Progenitor cell of endocrine pancreas (in vitro differentiated cells): ENCODE measurements at regions not wholly inside any gene's neighbourhood (a gene's known extent, or its start where the extent isn't known, plus 50 kb on each side); places are given as distances from the start of the nearest gene placed in this dataset.

Experiments
- DNase-seq: peaks from one replicate; pipeline ENCODE4 v3.0.0; 2021; ENCODE audit warnings: low spot score; ENCODE audit not compliant: unreplicated experiment
- H3K27ac Mint-ChIP-seq: 2 replicates; pipeline ENCODE4 v1.8.0; 2021; ENCODE audit warnings: mild to moderate bottlenecking, moderate library complexity, mixed read lengths
- H3K27me3 Mint-ChIP-seq: 2 replicates; pipeline ENCODE4 v1.8.0; 2021; ENCODE audit warnings: mixed read lengths
- H3K36me3 Mint-ChIP-seq: 2 replicates; pipeline ENCODE4 v1.8.0; 2022; ENCODE audit warnings: mixed read lengths; ENCODE audit not compliant: insufficient read depth
- H3K4me1 Mint-ChIP-seq: 2 replicates; pipeline ENCODE4 v1.8.0; 2021; ENCODE audit warnings: low read depth, mixed read lengths
- H3K4me3 Mint-ChIP-seq: 2 replicates; pipeline ENCODE4 v1.8.0; 2021; ENCODE audit warnings: low read depth, mild to moderate bottlenecking, moderate library complexity, mixed read lengths
- H3K9me3 Mint-ChIP-seq: 2 replicates; pipeline ENCODE4 v1.8.0; 2021; ENCODE audit warnings: low read depth, mixed read lengths
- CTCF ChIP-seq: fragments of 200-600 bp; sonication (generic); IDR thresholded peaks from one replicate; pipeline ENCODE4 v1.5.0; 2021; ENCODE audit warnings: antibody characterized with exemption, mild to moderate bottlenecking; ENCODE audit not compliant: unreplicated experiment

GRCh38 chr17:6005939-6006338 lies 64.2 kb upstream of the WSCD1 start:
- DNase-seq = no peak
- Mint-ChIP-seq H3K4me1 (no peaks in the 10 kb centered on the region), H3K27ac (no peak overlapping the region), H3K27me3 (peaks cover 12% of the 10 kb centered on the region), H3K36me3 (no peaks in the 10 kb centered on the region), H3K9me3 (no peaks in the 10 kb centered on the region), H3K4me3 (no peak overlapping the region)
- TF ChIP-seq CTCF = no peak

GRCh38 chr17:6011206-6011605 lies 59.0 kb upstream of the WSCD1 start:
- H3K9me3 Mint-ChIP-seq = peaks cover 3% of the 10 kb centered on the region
- TF ChIP-seq CTCF = no peak
- DNase-seq = no peak
- no peaks in the 10 kb centered on the region for H3K36me3 Mint-ChIP-seq
- no peak overlapping the region for H3K27ac Mint-ChIP-seq
- H3K4me3 Mint-ChIP-seq = no peak overlapping the region
- peaks cover 24% of the 10 kb centered on the region for H3K27me3 Mint-ChIP-seq
- no peaks in the 10 kb centered on the region for H3K4me1 Mint-ChIP-seq

- no peak for DNase-seq
- Mint-ChIP-seq H3K4me1 (no peaks in the 10 kb centered on the region), H3K9me3 (no peaks in the 10 kb centered on the region), H3K27ac (no peak overlapping the region), H3K4me3 (no peak overlapping the region), H3K36me3 (no peaks in the 10 kb centered on the region), H3K27me3 (peaks cover 49% of the 10 kb centered on the region)
- no peak for TF ChIP-seq CTCF
Observed at GRCh38 chr17:6018788-6019187, 51.4 kb upstream of the WSCD1 start.

- DNase-seq = no peak
- H3K27me3 Mint-ChIP-seq = peaks cover 52% of the 10 kb centered on the region
- H3K4me3 Mint-ChIP-seq = no peak overlapping the region
- H3K36me3 Mint-ChIP-seq = no peaks in the 10 kb centered on the region
- no peak overlapping the region for H3K27ac Mint-ChIP-seq
- no peak for TF ChIP-seq CTCF
- no peaks in the 10 kb centered on the region for H3K9me3 Mint-ChIP-seq
- H3K4me1 Mint-ChIP-seq = no peaks in the 10 kb centered on the region
Observed at GRCh38 chr17:6019959-6020358, 50.2 kb upstream of the WSCD1 start.

GRCh38 chr17:6020376-6021010 lies 49.7 kb upstream of the WSCD1 start:
- Mint-ChIP-seq H3K4me3 (no peak overlapping the region), H3K27me3 (peaks cover 57% of the 10 kb centered on the region), H3K4me1 (no peaks in the 10 kb centered on the region), H3K36me3 (no peaks in the 10 kb centered on the region), H3K9me3 (no peaks in the 10 kb centered on the region), H3K27ac (no peak overlapping the region)
- no peak for DNase-seq
- no peak for TF ChIP-seq CTCF
